LHCN-M2 (cell line): ENCODE measurements at regions not wholly inside any gene's neighbourhood (a gene's known extent, or its start where the extent isn't known, plus 50 kb on each side); places are given as distances from the start of the nearest gene placed in this dataset.
"Not testable (repeated sequence)": the region's sequence is repeated elsewhere in the genome, so short reads cannot be mapped to it uniquely, and the experiment has no call there.

ENCODE experiments used
- DNase-seq: peaks from one replicate; pipeline ENCODE4 v3.0.0-alpha.2; 2012; ENCODE audit warnings: low read depth

- DNase-seq = no peak
Measured at GRCh38 chr6:71053475-71053874, 96.6 kb upstream of the B3GAT2 start.

DNA sequence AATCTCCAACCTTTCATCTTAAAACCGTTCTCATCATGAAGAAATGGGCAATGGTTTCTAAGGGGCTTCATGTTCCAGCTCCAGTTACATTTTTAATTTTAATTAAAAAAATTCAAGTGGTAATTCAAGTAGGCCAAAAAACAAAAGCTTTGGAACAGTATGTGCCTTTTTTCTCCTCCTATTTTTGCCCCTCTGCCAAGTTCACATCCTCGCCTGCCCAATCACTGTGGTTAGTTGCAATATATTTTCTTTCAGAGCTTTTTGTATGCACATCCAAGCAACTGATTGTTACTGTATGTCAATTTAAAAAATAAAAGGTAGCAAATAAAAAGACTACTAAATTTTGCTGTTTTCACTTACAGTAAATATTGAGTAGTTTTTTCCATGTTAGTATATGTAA lies 99.8 kb upstream of the B3GAT2 start:
- DNase-seq = peak; percentile 31

DNA sequence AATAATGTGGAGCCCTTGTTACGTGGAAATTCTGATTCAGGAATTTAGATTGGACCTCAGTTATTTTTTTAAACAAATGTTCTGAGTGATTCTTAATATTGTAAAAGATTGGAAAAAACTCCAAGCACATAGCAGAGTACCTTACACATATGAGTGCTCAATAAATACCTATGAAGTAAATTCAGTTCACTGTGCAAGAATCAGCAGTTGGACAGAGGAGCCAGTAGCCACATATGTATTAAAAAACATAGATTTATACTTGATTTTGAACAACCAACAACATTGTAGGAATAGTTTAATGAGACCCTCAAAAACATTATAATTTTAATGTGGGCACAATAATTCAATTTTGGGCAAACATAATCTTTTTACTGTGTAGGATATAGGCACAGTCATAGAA lies 109.3 kb upstream of the B3GAT2 start:
- DNase-seq = no peak

DNA sequence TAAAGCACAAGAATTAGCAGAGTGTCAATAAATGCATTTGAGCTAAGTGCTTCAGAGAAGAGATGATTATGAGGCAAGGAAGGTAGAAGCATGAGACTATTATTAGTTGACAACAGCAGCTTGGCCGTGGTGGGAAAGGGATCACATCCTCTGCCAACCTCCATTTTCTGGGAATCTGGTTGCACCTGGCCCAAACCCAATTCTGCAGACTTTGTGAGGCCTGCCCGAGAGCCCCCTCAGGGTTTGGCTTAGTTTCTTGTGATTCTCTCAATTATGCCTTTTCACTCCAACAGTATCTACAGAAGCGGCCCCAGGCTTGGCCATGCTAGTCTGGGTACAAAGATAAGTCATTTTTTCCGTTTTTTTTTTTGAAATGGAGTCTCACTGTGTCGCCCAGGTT lies 111.0 kb upstream of the B3GAT2 start:
- DNase-seq = no peak

GRCh38 chr6:71072508-71072907 lies 115.6 kb upstream of the B3GAT2 start:
- DNase-seq = peak; percentile 83

DNA sequence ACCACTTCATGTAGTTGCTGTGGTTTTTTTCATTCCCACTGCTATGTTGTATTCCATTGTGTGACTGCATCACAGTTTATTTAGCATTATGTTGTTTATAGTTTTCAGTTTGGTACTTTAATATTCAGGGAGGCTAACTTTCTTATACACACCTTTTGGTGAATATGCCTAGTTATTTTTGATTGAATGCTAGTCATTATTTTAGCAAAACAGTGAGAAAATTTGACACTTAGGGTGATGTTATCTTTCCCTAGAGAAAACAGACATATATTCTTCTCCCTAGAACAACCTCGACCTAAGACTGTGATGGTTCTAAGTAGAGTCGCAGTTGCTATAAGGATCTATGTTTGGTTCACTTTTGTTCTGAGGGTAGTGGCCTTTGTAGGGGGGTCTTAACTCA lies 120.8 kb upstream of the B3GAT2 start:
- no peak for DNase-seq

- peak; percentile 80 for DNase-seq
Measured at GRCh38 chr6:71079677-71080076, 122.8 kb upstream of the B3GAT2 start.

GRCh38 chr6:71080133-71080532 lies 123.3 kb upstream of the B3GAT2 start:
- DNase-seq = peak; percentile 46

DNA sequence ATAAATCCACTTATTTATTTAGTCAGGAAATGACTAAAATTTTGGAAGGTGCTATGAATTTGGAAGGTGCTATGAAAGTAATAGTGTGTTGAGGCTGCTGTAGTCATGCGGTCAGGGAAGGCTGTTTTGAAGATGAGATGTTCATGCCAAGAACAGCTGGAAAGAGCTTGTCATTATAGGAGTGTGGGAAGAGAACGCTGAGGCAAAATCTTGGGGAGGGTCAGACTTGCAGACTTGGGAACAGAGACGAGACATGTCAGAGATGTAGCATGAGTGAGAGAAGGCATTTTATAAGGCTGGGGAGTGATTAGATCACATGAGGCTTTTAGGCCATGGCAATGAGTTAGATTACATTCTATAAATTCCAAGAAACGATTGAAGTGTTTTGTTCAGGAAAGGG lies 124.0 kb upstream of the B3GAT2 start:
- peak; percentile 96 for DNase-seq

GRCh38 chr6:71082033-71082650 lies 125.3 kb upstream of the B3GAT2 start:
- DNase-seq = peak; percentile 63

DNA sequence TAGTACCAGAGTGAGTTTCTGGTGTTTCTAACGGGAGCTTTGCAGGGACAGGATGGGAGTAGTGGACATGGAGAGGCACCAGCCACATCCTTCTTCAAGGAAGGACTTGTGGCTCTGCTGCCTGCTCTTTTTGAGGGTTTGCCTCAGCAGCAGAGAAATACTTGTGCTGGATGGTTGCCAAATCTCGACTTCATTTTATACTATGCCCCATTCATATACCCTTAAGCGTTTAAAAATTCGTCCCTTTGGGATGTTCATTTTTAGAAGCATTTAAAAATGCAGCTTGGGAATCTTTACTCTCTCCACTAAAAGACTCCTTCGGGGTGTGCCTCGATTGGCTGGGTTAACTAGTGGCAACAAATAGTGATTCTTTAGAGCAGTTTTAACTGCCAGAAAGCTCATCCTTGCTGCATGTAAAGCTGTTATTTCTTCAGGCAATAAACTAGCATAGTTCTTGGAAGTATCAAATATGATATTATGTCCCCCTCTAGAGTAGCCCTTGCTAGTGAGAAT lies 126.5 kb upstream of the B3GAT2 start:
- DNase-seq = no peak

GRCh38 chr6:71088166-71088565 lies 131.3 kb upstream of the B3GAT2 start:
- no peak for DNase-seq

GRCh38 chr6:71090217-71090616 lies 133.4 kb upstream of the B3GAT2 start:
- DNase-seq = no peak

- no peak for DNase-seq
Measured at GRCh38 chr6:71091167-71091566, 134.3 kb upstream of the B3GAT2 start.

GRCh38 chr6:71091956-71092355 lies 135.1 kb upstream of the B3GAT2 start:
- no peak for DNase-seq

- not testable (repeated sequence) for DNase-seq
Measured at GRCh38 chr6:71097264-71097663, 140.4 kb upstream of the B3GAT2 start.

- DNase-seq = no peak
Measured at GRCh38 chr6:71099649-71100048, 142.8 kb upstream of the B3GAT2 start.

DNA sequence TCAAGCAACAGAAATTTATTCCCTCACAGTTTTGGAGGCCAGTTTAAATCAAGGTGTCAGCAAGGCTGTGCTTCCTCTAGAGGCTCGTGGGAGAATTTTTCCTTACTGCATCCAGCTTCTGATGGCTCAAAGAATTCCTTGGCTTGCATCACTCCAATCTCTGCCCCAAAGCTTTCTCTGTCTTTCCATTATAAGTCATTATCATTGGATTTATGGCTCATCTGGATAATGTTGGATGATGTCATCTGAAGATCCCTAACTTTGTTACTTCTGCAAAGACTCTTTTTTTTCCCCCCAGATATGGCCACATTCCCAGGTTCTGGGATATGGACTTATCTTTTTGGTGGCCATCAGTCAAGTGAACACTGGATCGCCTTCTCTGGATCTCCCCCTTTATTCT lies 146.3 kb upstream of the B3GAT2 start:
- DNase-seq = no peak

DNA sequence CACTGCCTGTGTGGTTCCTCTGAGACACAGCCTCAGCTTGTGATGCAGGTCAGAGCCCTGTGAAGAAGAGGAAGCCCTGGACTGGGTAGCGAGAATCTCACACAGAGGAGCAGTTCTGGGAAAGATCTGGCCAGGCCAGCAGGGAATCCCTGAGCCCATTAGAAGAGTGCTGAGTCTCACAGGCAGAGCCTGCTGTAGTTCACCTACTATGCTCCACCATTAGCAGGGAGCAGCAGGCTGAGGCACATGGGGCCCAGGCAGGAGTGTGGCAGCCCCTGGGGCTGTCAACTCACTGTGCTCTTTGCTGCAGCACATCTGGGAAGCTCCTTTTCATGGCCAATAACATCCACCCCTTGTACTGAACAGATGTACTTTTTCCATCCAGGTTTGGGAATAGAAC lies 146.8 kb upstream of the B3GAT2 start:
- DNase-seq = no peak

DNA sequence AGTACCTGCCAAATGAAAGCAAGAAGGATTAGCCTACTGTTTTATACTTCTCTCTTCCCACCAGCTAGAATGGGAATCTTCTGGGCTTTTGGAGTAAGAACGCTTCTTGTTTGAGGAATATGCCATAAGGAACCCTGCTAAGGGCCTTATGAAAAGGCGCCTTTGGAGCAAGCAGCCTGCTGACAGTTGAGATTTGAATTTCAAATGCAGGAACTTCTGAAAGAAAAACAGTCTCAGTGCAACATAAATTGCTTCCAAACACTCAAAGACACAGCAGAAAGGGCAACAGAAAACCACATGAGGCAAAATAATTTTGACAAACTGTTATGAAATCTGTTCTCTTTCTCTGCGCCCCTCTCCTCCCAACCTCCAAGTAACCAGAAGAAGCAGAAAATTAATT lies 149.4 kb upstream of the B3GAT2 start:
- DNase-seq = no peak

GRCh38 chr6:71107911-71108420 lies 151.1 kb upstream of the B3GAT2 start:
- peak; percentile 92 for DNase-seq

DNA sequence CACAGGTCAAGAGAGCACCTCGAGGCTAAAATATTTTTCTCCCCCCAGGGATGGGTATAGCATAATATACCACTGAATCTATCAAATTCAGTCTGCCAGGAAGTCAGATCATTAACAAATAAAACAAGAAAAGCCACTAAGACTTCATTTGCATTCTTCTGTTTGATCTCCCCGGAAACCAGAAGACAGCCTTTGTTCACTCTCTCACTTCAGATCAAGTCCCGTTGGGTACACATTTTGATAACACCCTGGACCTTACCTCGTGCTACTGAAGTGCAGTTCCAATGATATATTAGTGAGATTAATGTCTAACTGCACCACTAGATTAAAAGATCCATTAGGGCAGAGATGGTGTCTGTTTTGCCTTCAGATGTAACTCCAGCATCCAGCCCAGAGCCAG lies 157.7 kb upstream of the B3GAT2 start:
- DNase-seq = no peak

DNA sequence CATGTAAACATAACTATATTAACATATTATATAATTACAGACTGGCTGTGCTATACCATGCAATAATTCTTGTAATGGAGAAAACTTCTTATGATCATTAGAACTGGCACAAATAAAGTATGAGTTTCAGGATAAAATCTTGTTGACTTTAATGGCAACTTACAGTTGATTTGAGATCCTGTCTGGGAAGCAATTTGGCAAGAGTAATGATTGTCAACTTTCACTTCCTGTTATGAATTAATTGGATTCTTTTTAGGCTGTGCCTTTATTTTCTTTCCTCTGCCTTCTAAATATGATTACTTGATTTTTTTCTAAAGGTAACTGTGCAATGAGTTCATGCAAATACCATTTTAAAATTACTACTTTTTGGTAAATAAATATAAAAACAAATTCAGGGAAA lies 158.1 kb upstream of the B3GAT2 start:
- no peak for DNase-seq

DNA sequence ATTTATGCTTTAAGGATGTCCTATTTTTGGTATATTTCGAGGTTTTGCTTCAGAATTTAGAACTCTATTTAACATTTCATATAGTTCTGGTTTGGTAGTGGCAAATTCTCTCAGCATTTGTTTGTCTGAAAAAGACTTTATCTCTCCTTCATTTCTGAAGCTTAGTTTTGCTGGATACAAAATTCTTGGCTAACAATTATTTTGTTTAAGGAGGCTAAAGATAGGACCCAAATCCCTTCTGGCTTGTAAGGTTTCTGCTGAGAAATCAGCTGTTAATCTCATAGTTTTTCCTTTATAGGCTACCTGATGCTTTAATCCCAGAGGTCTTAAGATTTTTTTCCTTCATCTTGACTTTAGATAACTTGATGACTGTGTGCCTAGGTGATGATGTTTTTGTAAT lies 162.7 kb upstream of the B3GAT2 start:
- DNase-seq = no peak
